ENCODE measurements at regions not wholly inside any gene's neighbourhood (a gene's known extent, or its start where the extent isn't known, plus 50 kb on each side); places are given as distances from the start of the nearest gene placed in this dataset.
"Not testable (repeated sequence)": the region's sequence is repeated elsewhere in the genome, so short reads cannot be mapped to it uniquely, and the experiment has no call there.

DNA sequence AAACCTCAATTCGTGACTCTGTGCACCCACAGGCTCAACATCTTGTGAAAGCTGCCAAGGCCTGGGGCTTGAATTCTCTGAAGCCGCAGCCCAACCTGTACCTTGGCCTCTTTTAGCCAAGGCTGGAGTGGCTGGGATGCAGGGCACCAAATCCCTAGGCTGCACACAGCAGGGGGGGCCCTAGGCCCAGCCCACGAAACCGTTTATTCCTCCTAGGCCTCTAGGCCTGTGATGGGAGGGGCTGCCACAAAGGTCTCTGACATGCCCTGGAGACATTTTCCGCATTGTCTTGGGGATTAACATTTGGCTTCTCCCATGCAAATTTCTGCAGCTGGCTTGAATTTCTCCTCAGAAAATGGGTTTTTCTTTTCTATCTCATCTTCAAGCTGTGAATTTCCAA lies 64.0 kb downstream of the OR2K2 start:
- TF ChIP-seq, protein P1, sequence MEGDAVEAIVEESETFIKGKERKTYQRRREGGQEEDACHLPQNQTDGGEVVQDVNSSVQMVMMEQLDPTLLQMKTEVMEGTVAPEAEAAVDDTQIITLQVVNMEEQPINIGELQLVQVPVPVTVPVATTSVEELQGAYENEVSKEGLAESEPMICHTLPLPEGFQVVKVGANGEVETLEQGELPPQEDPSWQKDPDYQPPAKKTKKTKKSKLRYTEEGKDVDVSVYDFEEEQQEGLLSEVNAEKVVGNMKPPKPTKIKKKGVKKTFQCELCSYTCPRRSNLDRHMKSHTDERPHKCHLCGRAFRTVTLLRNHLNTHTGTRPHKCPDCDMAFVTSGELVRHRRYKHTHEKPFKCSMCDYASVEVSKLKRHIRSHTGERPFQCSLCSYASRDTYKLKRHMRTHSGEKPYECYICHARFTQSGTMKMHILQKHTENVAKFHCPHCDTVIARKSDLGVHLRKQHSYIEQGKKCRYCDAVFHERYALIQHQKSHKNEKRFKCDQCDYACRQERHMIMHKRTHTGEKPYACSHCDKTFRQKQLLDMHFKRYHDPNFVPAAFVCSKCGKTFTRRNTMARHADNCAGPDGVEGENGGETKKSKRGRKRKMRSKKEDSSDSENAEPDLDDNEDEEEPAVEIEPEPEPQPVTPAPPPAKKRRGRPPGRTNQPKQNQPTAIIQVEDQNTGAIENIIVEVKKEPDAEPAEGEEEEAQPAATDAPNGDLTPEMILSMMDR (IDR thresholded peaks at IDR 0.05) = not testable (repeated sequence)
- TF ChIP-seq POLR2A (IDR thresholded peaks at IDR 0.05); POLR2AphosphoS5 (IDR thresholded peaks at IDR 0.05; ENCODE audit: insufficient read depth in 1 of 2, low read depth in 1 of 2): not testable (repeated sequence)
